SHP77 treated with DMSO at 0.1 percent for 48 hours (cell line): ENCODE measurements at regions not wholly inside any gene's neighbourhood (a gene's known extent, or its start where the extent isn't known, plus 50 kb on each side); places are given as distances from the start of the nearest gene placed in this dataset.
"Not testable (repeated sequence)": the region's sequence is repeated elsewhere in the genome, so short reads cannot be mapped to it uniquely, and the experiment has no call there.

Source experiments
- DNase-seq: peaks from one replicate; lab custom pipeline; 2025; lab: John Stamatoyannopoulos, UW

DNA sequence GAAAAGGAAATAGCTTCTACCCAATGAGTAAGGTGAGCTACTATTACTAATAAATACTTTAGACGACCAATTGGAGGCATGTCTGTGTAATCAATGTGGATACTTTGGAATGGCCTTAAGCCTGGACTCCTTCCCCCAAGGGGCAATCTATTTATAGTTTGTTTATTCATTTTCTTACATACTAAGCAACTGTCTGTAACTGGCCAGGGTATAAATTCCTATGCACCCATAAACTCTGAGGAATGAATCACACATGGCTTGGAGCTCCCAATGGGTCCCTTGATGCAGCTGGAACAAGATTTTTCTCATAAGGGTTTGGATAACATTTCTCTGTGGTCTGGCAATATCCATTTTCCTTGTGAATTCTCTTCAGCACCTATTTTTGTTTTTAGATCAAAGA is 506.8 kb downstream of the EDEM1 start:
- no peak for DNase-seq

- no peak for DNase-seq
These were observed 511.3 kb downstream of the EDEM1 start for GRCh38 chr3:5698851-5699250.

GRCh38 chr3:5699313-5699712 is 511.8 kb downstream of the EDEM1 start:
- no peak for DNase-seq

- no peak for DNase-seq
These were observed 512.3 kb downstream of the EDEM1 start for GRCh38 chr3:5699811-5700210.

GRCh38 chr3:5701005-5701404 is 513.5 kb downstream of the EDEM1 start:
- DNase-seq = not testable (repeated sequence)

GRCh38 chr3:5707794-5708193 is 520.3 kb downstream of the EDEM1 start:
- no peak for DNase-seq

DNA sequence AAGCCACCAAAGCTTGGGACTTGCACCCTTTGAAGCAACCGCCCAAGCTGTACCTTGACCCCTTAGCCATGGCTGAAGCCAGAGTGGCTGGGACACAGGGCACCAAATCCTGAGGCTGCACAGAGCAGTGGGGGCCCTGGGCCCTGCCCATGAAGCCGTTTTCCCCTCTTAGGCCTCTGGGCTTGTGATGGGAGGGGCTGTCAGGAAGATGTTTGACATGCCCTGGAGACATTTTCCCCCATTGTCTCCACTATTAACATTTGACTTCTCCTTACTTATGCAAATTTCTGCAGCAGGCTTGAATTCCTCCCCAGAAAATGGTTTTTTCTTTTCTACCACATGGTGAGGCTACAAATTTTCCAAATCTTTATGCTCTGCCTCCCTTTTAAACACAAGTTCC is 522.2 kb downstream of the EDEM1 start:
- DNase-seq = no peak

DNA sequence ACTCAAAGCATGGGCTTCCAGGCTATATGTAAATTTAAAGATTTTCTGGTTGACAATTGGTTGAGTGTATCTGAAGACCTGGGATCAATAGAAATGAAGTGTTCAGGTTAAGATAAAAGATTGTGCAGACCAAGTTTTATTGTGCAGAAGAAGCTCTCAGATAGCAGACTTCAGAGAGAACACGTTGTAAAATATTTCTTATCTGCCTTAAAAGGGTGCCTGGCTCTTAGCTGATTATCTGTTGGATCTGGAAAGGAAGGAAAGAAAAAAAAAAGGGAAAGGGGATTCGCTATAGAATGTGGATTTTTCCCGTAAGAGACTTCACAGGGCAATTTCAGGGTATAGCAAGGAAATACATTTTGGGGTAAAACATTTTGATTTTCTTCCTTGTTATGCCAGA is 523.2 kb downstream of the EDEM1 start:
- no peak for DNase-seq

DNA sequence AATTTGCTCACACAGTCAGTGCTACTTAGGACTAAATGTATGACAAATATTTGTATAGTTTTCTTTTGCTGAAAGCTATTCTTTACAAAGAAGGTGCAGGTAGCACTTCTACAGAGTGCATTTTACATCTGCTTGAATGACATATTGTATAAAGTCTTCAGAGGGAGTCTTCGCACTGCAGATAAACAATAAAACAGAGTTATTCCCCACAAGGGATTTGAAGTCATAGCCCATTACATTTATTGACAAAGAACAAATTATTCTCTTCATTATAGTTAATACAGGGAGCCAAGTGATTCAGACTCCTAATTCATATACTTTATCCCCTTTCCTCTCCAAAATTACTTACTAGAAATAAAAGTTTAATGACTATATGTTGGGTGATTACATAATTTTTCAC is 529.7 kb downstream of the EDEM1 start:
- no peak for DNase-seq

DNA sequence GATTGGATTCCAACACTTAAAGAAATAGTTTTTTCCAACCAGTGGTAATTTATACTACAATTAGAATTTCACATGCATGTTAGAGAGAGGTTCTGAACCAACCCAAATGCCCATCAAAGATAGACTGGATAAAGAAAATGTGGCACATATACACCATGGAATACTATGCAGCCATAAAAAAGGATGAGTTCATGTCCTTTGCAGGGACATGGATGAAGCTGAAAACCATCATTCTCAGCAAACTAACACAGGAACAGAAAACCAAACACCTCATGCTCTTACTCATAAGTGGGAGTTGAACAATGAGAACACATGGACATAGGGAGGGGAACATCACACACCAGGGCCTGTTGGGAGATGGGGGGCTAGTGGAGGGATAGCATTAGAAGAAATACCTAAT is 532.2 kb downstream of the EDEM1 start:
- DNase-seq = not testable (repeated sequence)

DNA sequence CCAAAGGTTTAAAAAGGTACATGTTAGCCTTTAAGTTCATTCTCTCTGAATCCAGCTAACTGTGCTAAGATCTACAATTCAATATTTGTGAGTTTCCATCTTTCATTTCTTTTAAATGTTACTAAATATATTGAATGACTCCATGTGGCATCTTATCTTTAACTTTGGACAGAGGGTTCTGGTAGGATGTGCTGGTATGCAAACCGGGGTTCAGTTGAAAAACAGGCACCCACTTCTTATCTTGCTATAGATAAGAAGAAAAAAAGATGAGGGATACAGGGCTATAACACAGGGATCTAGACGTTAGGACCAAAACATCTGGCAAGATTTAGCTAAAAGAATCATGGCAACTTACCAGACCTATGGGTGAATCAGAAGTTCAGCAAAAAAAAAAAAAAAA is 538.3 kb downstream of the EDEM1 start:
- no peak for DNase-seq

- DNase-seq = no peak
These were observed 539.1 kb downstream of the EDEM1 start for GRCh38 chr3:5726621-5727020.

DNA sequence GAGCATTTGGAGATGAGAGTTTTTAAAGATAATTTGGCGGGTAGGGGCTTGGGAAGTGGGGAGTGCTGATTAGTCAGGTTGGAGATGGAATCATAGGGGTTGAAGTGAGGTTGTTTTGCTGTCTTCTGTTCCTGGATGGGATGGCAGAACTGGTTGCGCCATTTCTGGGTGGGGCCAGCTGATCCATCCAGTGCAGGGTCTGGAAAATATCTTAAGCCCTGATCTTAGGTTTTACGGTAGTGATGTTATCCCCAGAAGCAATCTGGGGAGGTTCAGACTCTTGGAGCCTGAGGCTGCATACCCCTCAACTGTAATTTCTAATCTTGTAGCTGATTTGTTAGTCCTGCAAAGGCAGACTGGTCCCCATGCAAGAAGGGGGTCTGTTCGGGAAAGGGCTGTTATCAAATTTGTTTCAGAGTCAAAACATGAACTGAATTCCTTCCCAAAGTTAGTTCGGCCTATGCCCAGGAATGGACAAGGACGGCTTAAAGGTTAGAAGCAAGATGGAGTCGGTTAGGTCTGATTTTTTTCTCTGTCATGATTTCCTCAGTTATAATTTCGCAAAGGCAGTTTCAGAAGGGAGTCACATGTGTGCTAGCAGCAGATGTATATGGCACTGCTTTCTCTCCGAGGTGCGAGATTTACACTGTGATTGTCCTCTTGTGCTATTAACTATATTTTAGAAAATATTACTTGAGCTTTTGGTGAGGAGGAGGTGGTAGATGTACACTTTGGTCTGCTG is 540.4 kb downstream of the EDEM1 start:
- no peak for DNase-seq

- no peak for DNase-seq
These were observed 542.3 kb downstream of the EDEM1 start for GRCh38 chr3:5729852-5730251.

GRCh38 chr3:5731100-5731499 is 543.6 kb downstream of the EDEM1 start:
- peak; percentile 3 for DNase-seq

DNA sequence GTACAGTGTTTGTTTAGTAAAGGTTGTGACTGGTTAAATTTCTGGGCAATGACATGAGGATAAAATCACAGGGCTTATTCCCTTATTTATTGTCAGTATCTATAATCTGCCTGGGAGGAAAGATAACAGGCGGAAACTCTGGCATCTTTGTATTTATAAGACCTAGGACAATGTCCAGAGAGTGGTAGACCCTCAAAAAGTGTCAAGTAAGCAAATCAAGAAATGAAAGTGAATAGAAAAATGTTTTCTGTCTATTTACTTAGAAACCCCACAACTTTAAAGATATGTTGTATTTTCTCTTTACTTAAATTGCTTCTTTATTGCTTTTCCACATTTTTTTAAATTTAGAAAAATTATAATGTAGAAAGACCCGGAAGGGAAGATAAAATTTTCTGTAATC is 544.6 kb downstream of the EDEM1 start:
- no peak for DNase-seq

GRCh38 chr3:5733995-5734394 is 546.5 kb downstream of the EDEM1 start:
- DNase-seq = no peak

DNA sequence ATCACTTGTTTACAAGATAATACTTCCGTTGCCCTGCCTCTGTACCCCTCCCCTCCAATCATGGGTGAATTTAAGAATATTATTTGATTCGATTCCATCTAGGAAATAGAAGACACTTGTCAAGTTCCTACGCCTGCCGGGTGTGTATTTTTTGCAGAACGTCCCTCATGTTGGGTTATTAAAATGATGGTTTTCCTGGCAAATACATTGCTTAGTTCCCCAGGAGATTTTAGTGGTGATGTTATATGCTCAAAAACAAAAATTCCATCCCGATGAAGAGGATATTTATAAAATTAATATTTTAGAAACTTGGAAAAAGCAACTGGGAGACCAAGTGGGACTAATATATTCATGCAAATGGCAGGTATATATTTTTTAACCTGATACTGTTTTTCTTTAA is 548.4 kb downstream of the EDEM1 start:
- no peak for DNase-seq

- no peak for DNase-seq
These were observed 551.9 kb downstream of the EDEM1 start for GRCh38 chr3:5739299-5739935.

DNA sequence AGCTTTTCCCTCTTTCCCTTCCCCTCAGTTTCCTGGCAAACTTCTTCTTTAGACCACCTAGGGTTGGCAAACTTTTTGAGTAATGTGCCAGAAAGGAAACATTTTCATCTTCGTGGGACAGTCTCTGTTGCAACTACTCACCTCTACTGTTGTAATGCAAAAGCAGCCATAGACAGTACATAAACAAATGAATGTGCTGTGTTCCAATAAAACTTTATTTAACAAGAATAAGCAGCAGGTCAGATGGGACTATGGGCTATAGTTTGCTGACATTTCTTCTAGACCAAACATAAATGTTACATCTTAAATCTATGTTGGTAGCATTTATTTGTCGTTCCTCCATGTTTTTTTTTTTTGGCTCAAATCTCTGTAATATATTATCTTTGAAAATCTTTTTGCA is 552.4 kb downstream of the EDEM1 start:
- no peak for DNase-seq

DNA sequence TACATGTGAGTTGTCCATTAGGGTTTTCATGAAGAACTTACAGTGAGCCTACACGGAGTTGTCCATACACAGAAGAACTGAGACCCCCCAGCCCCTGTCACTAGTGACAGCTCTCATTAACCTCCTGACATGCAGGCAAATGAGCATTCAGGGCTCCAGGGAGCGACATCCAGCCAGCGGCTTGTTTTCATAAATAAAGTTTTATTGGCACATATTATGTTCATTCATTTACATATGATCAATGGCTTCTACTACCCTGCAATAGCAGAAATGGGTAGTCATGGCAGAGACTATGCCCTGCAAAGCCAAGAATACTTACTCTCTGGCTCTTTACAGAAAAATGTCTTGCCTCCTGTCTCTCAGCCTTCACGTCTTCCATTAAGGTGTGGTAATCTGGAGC is 553.5 kb downstream of the EDEM1 start:
- no peak for DNase-seq

- DNase-seq = no peak
These were observed 562.6 kb downstream of the EDEM1 start for GRCh38 chr3:5750091-5750490.

DNA sequence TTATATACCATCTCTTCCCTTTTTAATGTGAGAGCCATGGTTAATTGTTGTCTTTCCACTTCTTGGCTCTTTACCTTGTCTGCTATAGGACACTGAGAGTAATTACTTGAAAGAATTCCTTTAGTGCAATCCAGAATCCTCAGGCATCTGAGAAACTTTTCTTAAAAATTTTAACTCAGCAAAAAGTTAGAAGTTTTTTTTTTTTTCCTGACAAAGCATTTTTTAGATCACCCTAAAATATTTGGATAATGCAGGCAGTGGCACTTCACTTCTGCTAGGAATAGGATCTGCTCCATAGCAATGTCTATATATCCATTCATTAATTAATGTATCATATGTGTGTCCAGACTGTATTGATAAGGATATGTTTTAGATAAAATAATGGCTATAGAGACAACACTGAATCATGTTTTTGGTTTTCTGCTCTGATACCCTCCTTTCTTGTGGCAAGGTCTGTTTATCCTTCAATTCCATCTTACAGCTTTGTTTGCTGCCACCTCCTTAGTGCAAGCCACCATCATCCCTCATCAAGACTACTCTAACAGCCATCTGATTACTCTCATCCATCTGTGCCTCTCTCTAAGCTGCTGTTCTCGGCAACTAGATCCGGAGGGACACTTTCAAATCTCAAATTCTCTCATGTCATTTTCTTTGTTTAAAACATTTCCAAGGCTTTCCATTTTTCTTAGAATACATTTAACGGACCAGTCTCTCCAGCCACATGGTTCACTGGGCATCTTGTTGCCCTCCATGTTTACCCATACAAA is 563.5 kb downstream of the EDEM1 start:
- DNase-seq = no peak
